ENCODE measurements at regions not wholly inside any gene's neighbourhood (a gene's known extent, or its start where the extent isn't known, plus 50 kb on each side); places are given as distances from the start of the nearest gene placed in this dataset.

DNA sequence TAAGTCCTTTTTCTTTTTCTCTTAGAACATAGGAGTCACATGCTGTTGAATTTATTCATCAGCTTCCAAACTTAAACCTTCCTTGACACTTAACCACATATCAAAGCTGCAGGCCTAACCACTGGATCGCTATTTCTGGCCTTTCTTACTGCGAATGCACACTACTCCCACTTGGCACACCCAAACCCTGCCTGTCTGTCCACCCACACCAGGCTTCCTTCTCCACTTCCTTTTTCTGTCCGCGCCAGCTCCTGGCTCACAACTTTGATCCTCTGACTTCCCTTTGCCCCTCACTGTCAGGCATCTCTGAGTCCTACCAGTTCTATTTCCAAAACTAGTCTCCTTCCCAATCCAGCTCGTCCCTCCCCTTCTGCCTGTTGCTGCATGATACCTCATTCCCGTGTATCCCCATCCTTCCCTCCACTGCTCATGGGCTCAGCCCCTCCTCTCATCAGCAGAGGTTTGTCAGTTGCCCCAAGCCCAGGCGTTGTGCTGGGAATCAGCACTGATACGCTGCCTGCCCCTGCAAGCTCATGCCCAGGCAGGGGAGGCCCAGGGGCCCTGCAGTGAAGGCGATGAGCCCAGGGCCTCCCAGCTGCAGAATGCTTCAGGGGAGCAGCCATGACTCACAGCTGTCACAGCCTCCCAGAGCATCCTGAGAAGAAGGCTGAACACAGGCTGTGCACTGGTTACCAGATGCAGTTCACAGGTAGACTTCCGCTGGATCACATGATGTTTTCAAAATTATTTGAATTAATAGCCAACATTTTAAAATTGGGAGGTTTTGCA is 179.8 kb downstream of the KATNIP start (continued):
- TF ChIP-seq RAD21 (IDR thresholded peaks at IDR 0.05; ENCODE audit: low read length) (no peak), EP300 (IDR thresholded peaks at IDR 0.05; ENCODE audit: borderline replicate concordance in 1 of 2, low read depth in 1 of 2, low read length in 1 of 2) (no peak), RFX5 (IDR thresholded peaks at IDR 0.05; ENCODE audit: low read length) (no peak), GABPA (IDR thresholded peaks at IDR 0.05; ENCODE audit: low read depth) (no peak), JUND (IDR thresholded peaks at IDR 0.05) (no peak), CHD2 (IDR thresholded peaks at IDR 0.05; ENCODE audit: low read length, partially characterized antibody) (no peak)
- TF ChIP-seq, protein P1, sequence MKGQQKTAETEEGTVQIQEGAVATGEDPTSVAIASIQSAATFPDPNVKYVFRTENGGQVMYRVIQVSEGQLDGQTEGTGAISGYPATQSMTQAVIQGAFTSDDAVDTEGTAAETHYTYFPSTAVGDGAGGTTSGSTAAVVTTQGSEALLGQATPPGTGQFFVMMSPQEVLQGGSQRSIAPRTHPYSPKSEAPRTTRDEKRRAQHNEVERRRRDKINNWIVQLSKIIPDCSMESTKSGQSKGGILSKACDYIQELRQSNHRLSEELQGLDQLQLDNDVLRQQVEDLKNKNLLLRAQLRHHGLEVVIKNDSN (IDR thresholded peaks at IDR 0.05; ENCODE audit: borderline replicate concordance, low read depth): no peak

DNA sequence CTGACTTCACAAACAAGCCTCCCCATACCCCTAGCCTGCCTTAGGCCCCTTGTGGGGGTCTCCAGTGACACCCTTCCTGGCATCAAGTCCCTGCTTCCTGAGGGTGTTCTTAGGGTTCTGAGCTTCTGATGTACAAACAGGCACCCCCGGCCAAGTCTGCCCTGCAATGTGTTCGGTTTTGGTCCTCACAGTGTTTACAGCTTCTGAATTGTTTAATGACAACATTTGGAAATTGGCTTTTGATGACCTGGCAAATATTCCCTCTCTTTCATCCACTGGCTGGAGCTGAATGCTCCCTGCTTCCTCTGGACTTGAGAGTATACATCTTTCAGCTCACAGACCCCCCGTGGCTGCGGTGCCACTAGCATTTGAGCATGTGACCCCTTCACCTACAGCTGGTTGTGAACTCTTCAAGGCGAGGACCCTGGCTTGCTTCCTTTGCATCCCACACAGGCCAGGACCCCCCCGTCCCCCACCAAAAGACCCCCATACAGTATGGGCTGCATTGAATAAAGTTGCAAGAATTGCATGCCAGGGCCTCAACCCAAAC is 180.8 kb downstream of the KATNIP start:
- H4K20me1 ChIP-seq (ENCODE audit: insufficient read depth): no peaks in the 10 kb centered on the region
- no peak overlapping the region for H2AFZ ChIP-seq (ENCODE audit: low read depth)
- no peaks in the 10 kb centered on the region for H3K27me3 ChIP-seq (ENCODE audit: insufficient read depth)
- ChIA-PET POLR2A (no interaction called here), CTCF (interaction anchor here (1.5 kb wide), 1 partner anchor 25 kb away, joined by 3 read pairs; no protein-coding TSS in a partner anchor)
- H3K4me1 ChIP-seq (ENCODE audit: control insufficient read depth in 1 of 2, insufficient read depth in 2 of 2, low read depth in 1 of 2, low read length in 1 of 2): peaks cover 0 to 3% of the 10 kb centered on the region in 2 experiments; a peak in 1 of 4 replicates
- no peaks in the 10 kb centered on the region for H3K9me3 ChIP-seq
- H3K4me2 ChIP-seq: no peak overlapping the region
- H3K27ac ChIP-seq (ENCODE audit: low read depth in 2 of 2, low read length in 1 of 2): no peak overlapping the region
- no peak for TF ChIP-seq POLR2AphosphoS5 (IDR thresholded peaks at IDR 0.05; ENCODE audit: low read depth, low read length)
- no peak for TF ChIP-seq EZH2phosphoT487 (IDR thresholded peaks at IDR 0.05; ENCODE audit: borderline replicate concordance, low read depth)
- TF ChIP-seq TCF12 (IDR thresholded peaks at IDR 0.05): no peak
- no peak for TF ChIP-seq RXRA (IDR thresholded peaks at IDR 0.05; ENCODE audit: borderline replicate concordance, low read depth)
- TF ChIP-seq, protein P2, sequence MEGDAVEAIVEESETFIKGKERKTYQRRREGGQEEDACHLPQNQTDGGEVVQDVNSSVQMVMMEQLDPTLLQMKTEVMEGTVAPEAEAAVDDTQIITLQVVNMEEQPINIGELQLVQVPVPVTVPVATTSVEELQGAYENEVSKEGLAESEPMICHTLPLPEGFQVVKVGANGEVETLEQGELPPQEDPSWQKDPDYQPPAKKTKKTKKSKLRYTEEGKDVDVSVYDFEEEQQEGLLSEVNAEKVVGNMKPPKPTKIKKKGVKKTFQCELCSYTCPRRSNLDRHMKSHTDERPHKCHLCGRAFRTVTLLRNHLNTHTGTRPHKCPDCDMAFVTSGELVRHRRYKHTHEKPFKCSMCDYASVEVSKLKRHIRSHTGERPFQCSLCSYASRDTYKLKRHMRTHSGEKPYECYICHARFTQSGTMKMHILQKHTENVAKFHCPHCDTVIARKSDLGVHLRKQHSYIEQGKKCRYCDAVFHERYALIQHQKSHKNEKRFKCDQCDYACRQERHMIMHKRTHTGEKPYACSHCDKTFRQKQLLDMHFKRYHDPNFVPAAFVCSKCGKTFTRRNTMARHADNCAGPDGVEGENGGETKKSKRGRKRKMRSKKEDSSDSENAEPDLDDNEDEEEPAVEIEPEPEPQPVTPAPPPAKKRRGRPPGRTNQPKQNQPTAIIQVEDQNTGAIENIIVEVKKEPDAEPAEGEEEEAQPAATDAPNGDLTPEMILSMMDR (IDR thresholded peaks at IDR 0.05): no peak
- TF ChIP-seq, protein P3, sequence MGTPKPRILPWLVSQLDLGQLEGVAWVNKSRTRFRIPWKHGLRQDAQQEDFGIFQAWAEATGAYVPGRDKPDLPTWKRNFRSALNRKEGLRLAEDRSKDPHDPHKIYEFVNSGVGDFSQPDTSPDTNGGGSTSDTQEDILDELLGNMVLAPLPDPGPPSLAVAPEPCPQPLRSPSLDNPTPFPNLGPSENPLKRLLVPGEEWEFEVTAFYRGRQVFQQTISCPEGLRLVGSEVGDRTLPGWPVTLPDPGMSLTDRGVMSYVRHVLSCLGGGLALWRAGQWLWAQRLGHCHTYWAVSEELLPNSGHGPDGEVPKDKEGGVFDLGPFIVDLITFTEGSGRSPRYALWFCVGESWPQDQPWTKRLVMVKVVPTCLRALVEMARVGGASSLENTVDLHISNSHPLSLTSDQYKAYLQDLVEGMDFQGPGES (IDR thresholded peaks at IDR 0.05; ENCODE audit: low read depth, low read length): no peak
- TF ChIP-seq, protein P4, sequence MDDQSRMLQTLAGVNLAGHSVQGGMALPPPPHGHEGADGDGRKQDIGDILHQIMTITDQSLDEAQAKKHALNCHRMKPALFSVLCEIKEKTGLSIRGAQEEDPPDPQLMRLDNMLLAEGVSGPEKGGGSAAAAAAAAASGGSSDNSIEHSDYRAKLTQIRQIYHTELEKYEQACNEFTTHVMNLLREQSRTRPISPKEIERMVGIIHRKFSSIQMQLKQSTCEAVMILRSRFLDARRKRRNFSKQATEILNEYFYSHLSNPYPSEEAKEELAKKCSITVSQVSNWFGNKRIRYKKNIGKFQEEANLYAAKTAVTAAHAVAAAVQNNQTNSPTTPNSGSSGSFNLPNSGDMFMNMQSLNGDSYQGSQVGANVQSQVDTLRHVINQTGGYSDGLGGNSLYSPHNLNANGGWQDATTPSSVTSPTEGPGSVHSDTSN (IDR thresholded peaks at IDR 0.05): no peak
- no peak for TF ChIP-seq JUND (IDR thresholded peaks at IDR 0.05)
- TF ChIP-seq, protein P5, sequence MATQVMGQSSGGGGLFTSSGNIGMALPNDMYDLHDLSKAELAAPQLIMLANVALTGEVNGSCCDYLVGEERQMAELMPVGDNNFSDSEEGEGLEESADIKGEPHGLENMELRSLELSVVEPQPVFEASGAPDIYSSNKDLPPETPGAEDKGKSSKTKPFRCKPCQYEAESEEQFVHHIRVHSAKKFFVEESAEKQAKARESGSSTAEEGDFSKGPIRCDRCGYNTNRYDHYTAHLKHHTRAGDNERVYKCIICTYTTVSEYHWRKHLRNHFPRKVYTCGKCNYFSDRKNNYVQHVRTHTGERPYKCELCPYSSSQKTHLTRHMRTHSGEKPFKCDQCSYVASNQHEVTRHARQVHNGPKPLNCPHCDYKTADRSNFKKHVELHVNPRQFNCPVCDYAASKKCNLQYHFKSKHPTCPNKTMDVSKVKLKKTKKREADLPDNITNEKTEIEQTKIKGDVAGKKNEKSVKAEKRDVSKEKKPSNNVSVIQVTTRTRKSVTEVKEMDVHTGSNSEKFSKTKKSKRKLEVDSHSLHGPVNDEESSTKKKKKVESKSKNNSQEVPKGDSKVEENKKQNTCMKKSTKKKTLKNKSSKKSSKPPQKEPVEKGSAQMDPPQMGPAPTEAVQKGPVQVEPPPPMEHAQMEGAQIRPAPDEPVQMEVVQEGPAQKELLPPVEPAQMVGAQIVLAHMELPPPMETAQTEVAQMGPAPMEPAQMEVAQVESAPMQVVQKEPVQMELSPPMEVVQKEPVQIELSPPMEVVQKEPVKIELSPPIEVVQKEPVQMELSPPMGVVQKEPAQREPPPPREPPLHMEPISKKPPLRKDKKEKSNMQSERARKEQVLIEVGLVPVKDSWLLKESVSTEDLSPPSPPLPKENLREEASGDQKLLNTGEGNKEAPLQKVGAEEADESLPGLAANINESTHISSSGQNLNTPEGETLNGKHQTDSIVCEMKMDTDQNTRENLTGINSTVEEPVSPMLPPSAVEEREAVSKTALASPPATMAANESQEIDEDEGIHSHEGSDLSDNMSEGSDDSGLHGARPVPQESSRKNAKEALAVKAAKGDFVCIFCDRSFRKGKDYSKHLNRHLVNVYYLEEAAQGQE (IDR thresholded peaks at IDR 0.05; ENCODE audit: low read depth, low read length): no peak
- no peak for TF ChIP-seq MEF2A (IDR thresholded peaks at IDR 0.05; ENCODE audit: borderline replicate concordance, low read depth)
- TF ChIP-seq TEAD4 (IDR thresholded peaks at IDR 0.05; ENCODE audit: borderline replicate concordance, insufficient read depth): no peak
- TF ChIP-seq, protein P1 (IDR thresholded peaks at IDR 0.05; ENCODE audit: borderline replicate concordance, low read depth): no peak
- H3K36me3 ChIP-seq (replicated peaks in 1 of 2; ENCODE audit: control insufficient read depth in 1 of 2, insufficient read depth in 2 of 2, low read length in 1 of 2): peaks cover 17% of the 10 kb centered on the region in 2 experiments
- H3K9me2 ChIP-seq: no peaks in the 10 kb centered on the region
- H3K4me3 ChIP-seq (ENCODE audit: low read depth in 2 of 2, low read length in 1 of 2): no peak overlapping the region
- no peak overlapping the region for H3K9ac ChIP-seq
- no peaks in the 10 kb centered on the region for H3F3A ChIP-seq (replicated peaks; ENCODE audit: insufficient read depth)
- DNase-seq: no peak
- no peaks in the 10 kb centered on the region for H3K79me2 ChIP-seq (ENCODE audit: insufficient read depth)
- WGBS (ENCODE audit: low lambda C conversion rate): 88% methylated on average over 6 of the region's 6 CpGs

All from SK-N-SH (cell line).